CD4-positive, CD25-positive, alpha-beta regulatory T cell (primary cell): ENCODE measurements at regions not wholly inside any gene's neighbourhood (a gene's known extent, or its start where the extent isn't known, plus 50 kb on each side); places are given as distances from the start of the nearest gene placed in this dataset.
"Not testable (repeated sequence)": the region's sequence is repeated elsewhere in the genome, so short reads cannot be mapped to it uniquely, and the experiment has no call there.

Experiments
- ATAC-seq, 2 donors: fragments of 150-1000 bp; cut with Tn5 transposase; one replicate each; pipeline ENCODE4 v1.10.0; 2021; ENCODE audit warnings: low read depth in 2 of 2, moderate number of reproducible peaks in 2 of 2, moderate library complexity in 1 of 2
- DNase-seq, 3 donors: peaks; one replicate each; pipeline versions ENCODE4 v3.0.0 to v3.0.0-alpha.2; 2012 to 2022; ENCODE audit warnings: mixed read lengths in 1 of 3
- H3K27ac ChIP-seq: one replicate; pipeline ENCODE4 v1.7.0; 2013; ENCODE audit warnings: mild to moderate bottlenecking, low read length; ENCODE audit not compliant: insufficient read depth, poor library complexity, severe bottlenecking
- H3K27me3 ChIP-seq: one replicate; pipeline ENCODE4 v1.7.0; 2013; ENCODE audit warnings: low read length; ENCODE audit not compliant: control insufficient read depth, insufficient read depth
- H3K36me3 ChIP-seq: one replicate; pipeline ENCODE4 v1.7.0; 2013; ENCODE audit warnings: mild to moderate bottlenecking, low read length, moderate library complexity; ENCODE audit not compliant: control insufficient read depth, insufficient read depth
- H3K4me1 ChIP-seq: 2 replicates; pipeline ENCODE4 v1.7.0; 2013; ENCODE audit warnings: mild to moderate bottlenecking, low read length; ENCODE audit not compliant: insufficient read depth, control insufficient read depth, poor library complexity, severe bottlenecking
- H3K4me3 ChIP-seq: one replicate; pipeline ENCODE4 v1.7.0; 2013; ENCODE audit warnings: low read depth, mild to moderate bottlenecking, low read length, moderate library complexity
- H3K9me3 ChIP-seq, 2 experiments: 1 replicate in 1 of 2; 2 replicates in 1 of 2; pipeline ENCODE4 v1.7.0; 2013; ENCODE audit warnings: low read length in 2 of 2, mild to moderate bottlenecking in 1 of 2, moderate library complexity in 1 of 2; ENCODE audit not compliant: control insufficient read depth in 2 of 2
- H3K27ac Mint-ChIP-seq, 3 donors: one replicate each; pipeline ENCODE4 v1.8.0; 2020 to 2022; ENCODE audit warnings: mild to moderate bottlenecking in 3 of 3, mixed read lengths in 3 of 3, moderate library complexity in 2 of 3
- H3K27me3 Mint-ChIP-seq: one replicate; pipeline ENCODE4 v1.8.0; 2022; ENCODE audit warnings: mild to moderate bottlenecking, mixed read lengths
- H3K36me3 Mint-ChIP-seq: one replicate; pipeline ENCODE4 v1.8.0; 2020; ENCODE audit warnings: mixed read lengths
- H3K4me1 Mint-ChIP-seq, 4 donors: one replicate each; pipeline ENCODE4 v1.8.0; 2020 to 2022; ENCODE audit warnings: mixed read lengths in 4 of 4, mild to moderate bottlenecking in 1 of 4
- H3K4me3 Mint-ChIP-seq, 4 donors: one replicate each; pipeline ENCODE4 v1.8.0; 2020 to 2022; ENCODE audit warnings: mild to moderate bottlenecking in 4 of 4, mixed read lengths in 4 of 4, moderate library complexity in 3 of 4
- H3K9me3 Mint-ChIP-seq, 7 donors: one replicate each; pipeline ENCODE4 v1.8.0; 2020 to 2022; ENCODE audit warnings: mixed read lengths in 7 of 7, mild to moderate bottlenecking in 3 of 7, moderate library complexity in 2 of 7

GRCh38 chr1:204782118-204782700 lies 88.5 kb upstream of the NFASC start:
- peaks cover 22% of the 10 kb centered on the region for H3K27me3 Mint-ChIP-seq

GRCh38 chr1:204785023-204785422 lies 85.6 kb upstream of the NFASC start:
- not testable (repeated sequence) for ATAC-seq, DNase-seq, H3K9me3 Mint-ChIP-seq, H3K36me3 Mint-ChIP-seq, H3K36me3 ChIP-seq, H3K4me1 Mint-ChIP-seq, H3K4me3 ChIP-seq, H3K27ac Mint-ChIP-seq, H3K27ac ChIP-seq, H3K9me3 ChIP-seq, H3K4me3 Mint-ChIP-seq, H3K4me1 ChIP-seq
- H3K27me3 Mint-ChIP-seq, result peaks cover 38% of the 10 kb centered on the region
- H3K27me3 ChIP-seq, result peaks cover 14% of the 10 kb centered on the region

More at GRCh38 chr1:204782118-204782700, 88.5 kb upstream of the NFASC start:
- Mint-ChIP-seq H3K36me3 (no peaks in the 10 kb centered on the region), H3K27ac (no peak overlapping the region), H3K4me1 (no peaks in the 10 kb centered on the region), H3K9me3 (peaks cover 0 to 1% (median 0%) of the 10 kb centered on the region in 7 donors), H3K4me3 (no peak overlapping the region)
- no peak for ATAC-seq
- Histone ChIP-seq H3K27ac (no peak overlapping the region), H3K4me1 (no peaks in the 10 kb centered on the region), H3K27me3 (no peaks in the 10 kb centered on the region), H3K4me3 (no peak overlapping the region), H3K36me3 (no peaks in the 10 kb centered on the region), H3K9me3 (no peaks in the 10 kb centered on the region)
- DNase-seq, result no peak

- no peaks in the 10 kb centered on the region for H3K36me3 Mint-ChIP-seq
- peak overlapping the region in 1 of 3 donors; percentile 10 for H3K27ac Mint-ChIP-seq
- H3K4me1 ChIP-seq, result no peaks in the 10 kb centered on the region
- H3K27me3 ChIP-seq, result peaks cover 14% of the 10 kb centered on the region
- no peaks in the 10 kb centered on the region for H3K9me3 ChIP-seq
- H3K27me3 Mint-ChIP-seq, result peaks cover 59% of the 10 kb centered on the region
- H3K27ac ChIP-seq, result no peak overlapping the region
- ATAC-seq (no peak), DNase-seq (no peak)
- H3K4me1 Mint-ChIP-seq, result peaks cover 0 to 7% (median 1%) of the 10 kb centered on the region in 4 donors
- no peaks in the 10 kb centered on the region for H3K36me3 ChIP-seq
- no peak overlapping the region for H3K4me3 ChIP-seq
- H3K4me3 Mint-ChIP-seq, result no peak overlapping the region
- H3K9me3 Mint-ChIP-seq, result peaks cover 0 to 3% (median 0%) of the 10 kb centered on the region in 7 donors
Observed at GRCh38 chr1:204788470-204788869, 82.2 kb upstream of the NFASC start.

GRCh38 chr1:204791453-204792353 lies 79.0 kb upstream of the NFASC start:
- peaks cover 0 to 7% (median 1%) of the 10 kb centered on the region in 4 donors for H3K4me1 Mint-ChIP-seq
- H3K9me3 Mint-ChIP-seq, result peaks cover 0 to 2% (median 0%) of the 10 kb centered on the region in 7 donors
- H3K36me3 ChIP-seq, result no peaks in the 10 kb centered on the region
- H3K27me3 Mint-ChIP-seq, result peaks cover 48% of the 10 kb centered on the region
- H3K27ac ChIP-seq, result no peak overlapping the region
- peak; percentile 53 to 81 (median 62) for DNase-seq
- no peaks in the 10 kb centered on the region for H3K4me1 ChIP-seq
- no peak overlapping the region for H3K4me3 Mint-ChIP-seq
- no peaks in the 10 kb centered on the region for H3K9me3 ChIP-seq
- H3K27ac Mint-ChIP-seq, result peak overlapping the region in 1 of 3 donors; percentile 5
- H3K36me3 Mint-ChIP-seq, result no peaks in the 10 kb centered on the region
- no peak overlapping the region for H3K4me3 ChIP-seq
- peaks cover 14% of the 10 kb centered on the region for H3K27me3 ChIP-seq
- ATAC-seq, result peak; percentile 70 to 84

- DNase-seq (no peak), ATAC-seq (no peak)
- H3K9me3 ChIP-seq, result no peaks in the 10 kb centered on the region
- no peaks in the 10 kb centered on the region for H3K36me3 Mint-ChIP-seq
- H3K9me3 Mint-ChIP-seq, result peaks cover 0 to 2% (median 1%) of the 10 kb centered on the region in 7 donors
- peaks cover 48% of the 10 kb centered on the region for H3K27me3 Mint-ChIP-seq
- H3K4me3 ChIP-seq, result no peak overlapping the region
- no peak overlapping the region for H3K4me3 Mint-ChIP-seq
- H3K4me1 Mint-ChIP-seq, result peaks cover 0 to 7% (median 1%) of the 10 kb centered on the region in 4 donors
- peaks cover 14% of the 10 kb centered on the region for H3K27me3 ChIP-seq
- no peak overlapping the region for H3K27ac Mint-ChIP-seq
- no peaks in the 10 kb centered on the region for H3K36me3 ChIP-seq
- no peaks in the 10 kb centered on the region for H3K4me1 ChIP-seq
- no peak overlapping the region for H3K27ac ChIP-seq
Observed at GRCh38 chr1:204792354-204792692, 78.3 kb upstream of the NFASC start.

GRCh38 chr1:204793259-204793914 lies 77.3 kb upstream of the NFASC start:
- no peak for ATAC-seq
- Histone ChIP-seq H3K27me3 (peaks cover 7% of the 10 kb centered on the region), H3K27ac (no peak overlapping the region), H3K36me3 (no peaks in the 10 kb centered on the region), H3K9me3 (no peaks in the 10 kb centered on the region), H3K4me1 (no peaks in the 10 kb centered on the region), H3K4me3 (no peak overlapping the region)
- H3K4me1 Mint-ChIP-seq, result peaks cover 0 to 7% (median 1%) of the 10 kb centered on the region in 4 donors
- H3K4me3 Mint-ChIP-seq, result no peak overlapping the region
- H3K36me3 Mint-ChIP-seq, result no peaks in the 10 kb centered on the region
- peaks cover 40% of the 10 kb centered on the region for H3K27me3 Mint-ChIP-seq
- H3K9me3 Mint-ChIP-seq, result peaks cover 0 to 1% (median 0%) of the 10 kb centered on the region in 7 donors
- no peak for DNase-seq
- H3K27ac Mint-ChIP-seq, result no peak overlapping the region

GRCh38 chr1:204796886-204797285 lies 73.8 kb upstream of the NFASC start:
- not testable (repeated sequence) for H3K9me3 Mint-ChIP-seq

More at GRCh38 chr1:204796886-204797285, 73.8 kb upstream of the NFASC start:
- peaks cover 20% of the 10 kb centered on the region for H3K27me3 Mint-ChIP-seq
- not testable (repeated sequence) for H3K27me3 ChIP-seq, H3K9me3 ChIP-seq, H3K4me3 Mint-ChIP-seq, H3K4me1 ChIP-seq, H3K4me1 Mint-ChIP-seq, H3K4me3 ChIP-seq, DNase-seq, H3K27ac Mint-ChIP-seq, H3K27ac ChIP-seq, H3K36me3 ChIP-seq, ATAC-seq, H3K36me3 Mint-ChIP-seq
